ENCODE measurements at regions not wholly inside any gene's neighbourhood (a gene's known extent, or its start where the extent isn't known, plus 50 kb on each side); places are given as distances from the start of the nearest gene placed in this dataset.
"Not testable (repeated sequence)": the region's sequence is repeated elsewhere in the genome, so short reads cannot be mapped to it uniquely, and the experiment has no call there.

GRCh38 chr13:24931450-24932251 lies 164.3 kb upstream of the PABPC3 start:
- WGBS (ENCODE audit: insufficient coverage, insufficient read length) = no CpG with 5 or more reads among the region's 31 CpGs

GRCh38 chr13:24933106-24934023 lies 162.6 kb upstream of the PABPC3 start:
- H3K4me1 ChIP-seq (ENCODE audit: control insufficient read depth, insufficient read depth, low read length); H3K36me3 ChIP-seq (ENCODE audit: control insufficient read depth, insufficient read depth, low read length); H3K4me3 ChIP-seq (ENCODE audit: low read length); H3K27me3 ChIP-seq (ENCODE audit: control insufficient read depth, insufficient read depth, low read length); DNase-seq (ENCODE audit: low read depth, low spot score); H3K9me3 ChIP-seq (ENCODE audit: control insufficient read depth, insufficient read depth, low read length); H3K27ac ChIP-seq (ENCODE audit: low read length): not testable (repeated sequence)
- no CpG with 5 or more reads among the region's 15 CpGs for WGBS (ENCODE audit: insufficient coverage, insufficient read length)

More at GRCh38 chr13:24931450-24932251, 164.3 kb upstream of the PABPC3 start:
- no peak for DNase-seq (ENCODE audit: low read depth, low spot score)
- Histone ChIP-seq H3K9me3 (ENCODE audit: control insufficient read depth, insufficient read depth, low read length) (no peaks in the 10 kb centered on the region), H3K36me3 (ENCODE audit: control insufficient read depth, insufficient read depth, low read length) (no peaks in the 10 kb centered on the region), H3K27me3 (ENCODE audit: control insufficient read depth, insufficient read depth, low read length) (no peaks in the 10 kb centered on the region), H3K27ac (ENCODE audit: low read length) (no peak overlapping the region), H3K4me1 (ENCODE audit: control insufficient read depth, insufficient read depth, low read length) (no peaks in the 10 kb centered on the region), H3K4me3 (ENCODE audit: low read length) (peak overlapping the region; percentile 40; the same call in 1 of the 2 replicates)

- not testable (repeated sequence) for H3K27me3 ChIP-seq (ENCODE audit: control insufficient read depth, insufficient read depth, low read length); H3K27ac ChIP-seq (ENCODE audit: low read length); H3K36me3 ChIP-seq (ENCODE audit: control insufficient read depth, insufficient read depth, low read length); DNase-seq (ENCODE audit: low read depth, low spot score); H3K9me3 ChIP-seq (ENCODE audit: control insufficient read depth, insufficient read depth, low read length); H3K4me3 ChIP-seq (ENCODE audit: low read length); H3K4me1 ChIP-seq (ENCODE audit: control insufficient read depth, insufficient read depth, low read length)
- WGBS (ENCODE audit: insufficient coverage, insufficient read length) = no CpG with 5 or more reads among the region's 4 CpGs
Observed at GRCh38 chr13:24934024-24934385, 161.9 kb upstream of the PABPC3 start.

- H3K27ac ChIP-seq (ENCODE audit: low read length) = no peak overlapping the region
- H3K27me3 ChIP-seq (ENCODE audit: control insufficient read depth, insufficient read depth, low read length) = no peaks in the 10 kb centered on the region
- H3K4me1 ChIP-seq (ENCODE audit: control insufficient read depth, insufficient read depth, low read length) = no peaks in the 10 kb centered on the region
- no peaks in the 10 kb centered on the region for H3K9me3 ChIP-seq (ENCODE audit: control insufficient read depth, insufficient read depth, low read length)
- no CpG with 5 or more reads among the region's 6 CpGs for whole genome bisulfite sequencing (ENCODE audit: insufficient coverage, insufficient read length)
- no peak for DNase-seq (ENCODE audit: low read depth, low spot score)
- H3K36me3 ChIP-seq (ENCODE audit: control insufficient read depth, insufficient read depth, low read length) = no peaks in the 10 kb centered on the region
- no peak overlapping the region for H3K4me3 ChIP-seq (ENCODE audit: low read length)
Observed at GRCh38 chr13:24938966-24939365, 157.0 kb upstream of the PABPC3 start.

DNA sequence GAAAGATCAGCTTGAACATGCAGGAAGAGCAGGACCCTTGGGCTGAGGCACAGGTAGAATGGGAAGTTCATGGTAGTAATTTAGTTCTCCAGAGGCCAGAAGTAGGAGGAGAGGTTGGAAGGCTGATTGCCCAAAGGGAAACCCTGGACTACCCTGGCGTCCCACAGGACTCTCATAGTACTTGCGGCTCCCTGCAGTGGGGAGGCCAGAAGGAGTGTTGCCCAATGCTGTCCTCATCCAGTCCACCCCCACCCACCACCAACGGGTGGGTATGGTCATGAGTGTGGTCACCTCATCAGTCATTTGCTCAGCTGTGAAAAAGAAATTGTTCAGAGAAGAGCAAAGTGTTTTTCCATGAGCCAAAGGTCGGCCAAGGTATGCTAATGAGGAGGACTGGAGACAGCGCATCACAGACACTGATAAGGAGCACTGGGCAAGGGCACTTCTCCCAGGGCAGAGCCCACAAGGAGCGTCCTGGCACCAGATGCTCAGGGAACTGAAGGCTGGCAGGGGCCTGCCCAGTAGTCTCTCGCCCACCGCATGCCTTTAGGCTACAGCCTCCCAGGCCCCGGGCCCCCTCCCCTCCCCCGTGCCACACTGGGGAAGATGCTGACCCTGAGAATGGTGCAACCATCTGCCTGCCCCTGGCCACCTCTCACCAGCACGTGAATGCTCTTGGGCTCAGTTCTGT lies 154.8 kb upstream of the PABPC3 start:
- no CpG with 5 or more reads among the region's 11 CpGs for WGBS (ENCODE audit: insufficient coverage, insufficient read length)
- H3K4me3 ChIP-seq (ENCODE audit: low read length); H3K9me3 ChIP-seq (ENCODE audit: control insufficient read depth, insufficient read depth, low read length); H3K4me1 ChIP-seq (ENCODE audit: control insufficient read depth, insufficient read depth, low read length); DNase-seq (ENCODE audit: low read depth, low spot score); H3K27me3 ChIP-seq (ENCODE audit: control insufficient read depth, insufficient read depth, low read length); H3K27ac ChIP-seq (ENCODE audit: low read length); H3K36me3 ChIP-seq (ENCODE audit: control insufficient read depth, insufficient read depth, low read length): not testable (repeated sequence)

GRCh38 chr13:24943136-24943535 lies 152.8 kb upstream of the PABPC3 start:
- no peaks in the 10 kb centered on the region for H3K27me3 ChIP-seq (ENCODE audit: control insufficient read depth, insufficient read depth, low read length)
- H3K4me1 ChIP-seq (ENCODE audit: control insufficient read depth, insufficient read depth, low read length) = no peaks in the 10 kb centered on the region
- H3K4me3 ChIP-seq (ENCODE audit: low read length) = no peak overlapping the region
- H3K9me3 ChIP-seq (ENCODE audit: control insufficient read depth, insufficient read depth, low read length) = no peaks in the 10 kb centered on the region
- no peak for DNase-seq (ENCODE audit: low read depth, low spot score)
- no peaks in the 10 kb centered on the region for H3K36me3 ChIP-seq (ENCODE audit: control insufficient read depth, insufficient read depth, low read length)
- 100% methylated on average over 1 of the region's 6 CpGs for WGBS (ENCODE audit: insufficient coverage, insufficient read length)
- H3K27ac ChIP-seq (ENCODE audit: low read length) = no peak overlapping the region

- H3K27ac ChIP-seq (ENCODE audit: low read length); H3K4me1 ChIP-seq (ENCODE audit: control insufficient read depth, insufficient read depth, low read length); H3K4me3 ChIP-seq (ENCODE audit: low read length); DNase-seq (ENCODE audit: low read depth, low spot score); H3K27me3 ChIP-seq (ENCODE audit: control insufficient read depth, insufficient read depth, low read length); H3K36me3 ChIP-seq (ENCODE audit: control insufficient read depth, insufficient read depth, low read length); H3K9me3 ChIP-seq (ENCODE audit: control insufficient read depth, insufficient read depth, low read length): not testable (repeated sequence)
- WGBS (ENCODE audit: insufficient coverage, insufficient read length) = no CpG with 5 or more reads among the region's 4 CpGs
Observed at GRCh38 chr13:24944073-24944472, 151.9 kb upstream of the PABPC3 start.

GRCh38 chr13:24948977-24949376 lies 147.0 kb upstream of the PABPC3 start:
- not testable (repeated sequence) for H3K4me1 ChIP-seq (ENCODE audit: control insufficient read depth, insufficient read depth, low read length); H3K4me3 ChIP-seq (ENCODE audit: low read length); H3K9me3 ChIP-seq (ENCODE audit: control insufficient read depth, insufficient read depth, low read length); H3K36me3 ChIP-seq (ENCODE audit: control insufficient read depth, insufficient read depth, low read length); H3K27ac ChIP-seq (ENCODE audit: low read length); DNase-seq (ENCODE audit: low read depth, low spot score); H3K27me3 ChIP-seq (ENCODE audit: control insufficient read depth, insufficient read depth, low read length)
- no CpG with 5 or more reads among the region's 2 CpGs for WGBS (ENCODE audit: insufficient coverage, insufficient read length)

DNA sequence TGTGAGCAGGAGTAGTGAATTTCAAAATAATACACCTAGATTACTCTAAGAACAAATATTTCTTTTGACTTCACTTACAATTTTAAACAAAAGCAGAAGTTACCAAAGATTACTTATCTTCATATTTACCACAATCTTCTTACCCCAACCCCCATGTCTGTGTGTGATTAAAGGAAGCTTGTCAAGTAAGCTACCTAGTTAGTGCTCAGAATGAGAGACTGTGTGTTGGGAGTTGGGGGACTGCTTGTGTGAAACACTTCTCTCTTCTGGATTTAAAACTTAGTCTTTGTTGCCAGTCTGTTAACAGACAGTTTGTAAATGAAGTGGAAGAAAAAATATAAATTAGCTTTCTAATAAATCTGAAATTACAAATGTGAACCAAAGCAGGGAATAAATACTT lies 145.3 kb upstream of the PABPC3 start:
- not testable (repeated sequence) for H3K9me3 ChIP-seq (ENCODE audit: control insufficient read depth, insufficient read depth, low read length); H3K27me3 ChIP-seq (ENCODE audit: control insufficient read depth, insufficient read depth, low read length); H3K27ac ChIP-seq (ENCODE audit: low read length); H3K4me3 ChIP-seq (ENCODE audit: low read length); H3K4me1 ChIP-seq (ENCODE audit: control insufficient read depth, insufficient read depth, low read length); DNase-seq (ENCODE audit: low read depth, low spot score); H3K36me3 ChIP-seq (ENCODE audit: control insufficient read depth, insufficient read depth, low read length)

DNA sequence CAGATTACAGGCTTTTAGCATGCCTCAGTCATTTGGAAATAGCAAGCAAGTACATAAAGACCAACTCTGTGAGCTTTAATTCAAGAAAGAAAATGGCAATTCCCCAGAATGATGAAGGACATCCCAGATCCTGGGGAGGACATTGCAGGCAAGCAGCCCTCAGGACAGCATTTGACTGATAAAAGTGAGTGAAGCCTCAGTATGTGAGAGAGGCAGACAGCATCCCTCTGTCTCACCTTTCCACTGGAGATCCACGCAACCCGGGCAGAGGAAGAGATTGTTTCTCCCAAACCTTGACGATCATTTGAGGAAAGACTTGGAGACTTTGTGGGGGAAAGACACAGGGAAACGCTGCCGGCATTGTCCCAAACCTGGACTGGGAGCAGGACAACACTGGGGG lies 128.0 kb upstream of the PABPC3 start:
- no CpG with 5 or more reads among the region's 5 CpGs for WGBS (ENCODE audit: insufficient coverage, insufficient read length)
- peak overlapping the region; percentile 2; the same call in 1 of the 2 replicates for H3K4me3 ChIP-seq (ENCODE audit: low read length)

More for the DNA sequence above, 128.0 kb upstream of the PABPC3 start:
- H3K27ac ChIP-seq (ENCODE audit: low read length); H3K9me3 ChIP-seq (ENCODE audit: control insufficient read depth, insufficient read depth, low read length); DNase-seq (ENCODE audit: low read depth, low spot score); H3K4me1 ChIP-seq (ENCODE audit: control insufficient read depth, insufficient read depth, low read length); H3K36me3 ChIP-seq (ENCODE audit: control insufficient read depth, insufficient read depth, low read length); H3K27me3 ChIP-seq (ENCODE audit: control insufficient read depth, insufficient read depth, low read length): not testable (repeated sequence)

Data from iPS DF 6.9 (cell line).